NCI-H1105 treated with DMSO at 0.1 percent for 48 hours (cell line): ENCODE measurements at regions not wholly inside any gene's neighbourhood (a gene's known extent, or its start where the extent isn't known, plus 50 kb on each side); places are given as distances from the start of the nearest gene placed in this dataset.
"Not testable (repeated sequence)": the region's sequence is repeated elsewhere in the genome, so short reads cannot be mapped to it uniquely, and the experiment has no call there.

Experiments
- DNase-seq: peaks from one replicate; lab custom pipeline; 2025; lab: John Stamatoyannopoulos, UW

- DNase-seq = no peak
These were observed 114.6 kb downstream of the IER5 start for GRCh38 chr1:181202986-181203555.

GRCh38 chr1:181204530-181204929, 116.0 kb downstream of the IER5 start:
- no peak for DNase-seq

GRCh38 chr1:181205901-181206300, 117.4 kb downstream of the IER5 start:
- DNase-seq = no peak

- DNase-seq = no peak
These were observed 118.0 kb downstream of the IER5 start for GRCh38 chr1:181206513-181206912.

GRCh38 chr1:181206979-181207790, 118.7 kb downstream of the IER5 start:
- no peak for DNase-seq

- no peak for DNase-seq
These were observed 119.6 kb downstream of the IER5 start for GRCh38 chr1:181208083-181208482.

- DNase-seq = no peak
These were observed 120.5 kb downstream of the IER5 start for GRCh38 chr1:181208967-181209366.

- no peak for DNase-seq
These were observed 124.6 kb downstream of the IER5 start for GRCh38 chr1:181213056-181213455.

GRCh38 chr1:181216591-181216994, 128.1 kb downstream of the IER5 start:
- no peak for DNase-seq

- DNase-seq = no peak
These were observed 131.4 kb downstream of the IER5 start for GRCh38 chr1:181219938-181220337.

- no peak for DNase-seq
These were observed 132.6 kb downstream of the IER5 start for GRCh38 chr1:181221078-181221477.

GRCh38 chr1:181222972-181223505, 134.5 kb downstream of the IER5 start:
- DNase-seq = no peak

- DNase-seq = not testable (repeated sequence)
These were observed 138.2 kb downstream of the IER5 start for GRCh38 chr1:181226728-181227127.

GRCh38 chr1:181239086-181239485, 150.6 kb downstream of the IER5 start:
- no peak for DNase-seq

GRCh38 chr1:181246320-181246719, 157.8 kb downstream of the IER5 start:
- not testable (repeated sequence) for DNase-seq

GRCh38 chr1:181248361-181248760, 159.9 kb downstream of the IER5 start:
- peak; percentile 62 for DNase-seq

GRCh38 chr1:181249186-181249585, 160.7 kb downstream of the IER5 start:
- DNase-seq = peak; percentile 78

- DNase-seq = no peak
These were observed 161.5 kb downstream of the IER5 start for GRCh38 chr1:181250038-181250437.

GRCh38 chr1:181251001-181251712, 162.7 kb downstream of the IER5 start:
- DNase-seq = peak; percentile 90

- no peak for DNase-seq
These were observed 163.2 kb downstream of the IER5 start for GRCh38 chr1:181251713-181252075.

- DNase-seq = not testable (repeated sequence)
These were observed 165.1 kb downstream of the IER5 start for GRCh38 chr1:181253601-181254000.

GRCh38 chr1:181255270-181255929, 166.9 kb downstream of the IER5 start:
- DNase-seq = no peak
